ENCODE measurements at regions not wholly inside any gene's neighbourhood (a gene's known extent, or its start where the extent isn't known, plus 50 kb on each side); places are given as distances from the start of the nearest gene placed in this dataset.
"Not testable (repeated sequence)": the region's sequence is repeated elsewhere in the genome, so short reads cannot be mapped to it uniquely, and the experiment has no call there.

- DNase-seq = no peak
Observed at GRCh38 chr2:4915357-4915756, 776.8 kb upstream of the SOX11 start.

GRCh38 chr2:4916094-4916493 lies 776.1 kb upstream of the SOX11 start:
- DNase-seq = no peak

GRCh38 chr2:4930704-4931103 lies 761.5 kb upstream of the SOX11 start:
- DNase-seq = no peak

- no peak for DNase-seq
Observed at GRCh38 chr2:4931721-4932365, 760.3 kb upstream of the SOX11 start.

- not testable (repeated sequence) for DNase-seq
Observed at GRCh38 chr2:4935291-4935690, 756.9 kb upstream of the SOX11 start.

- DNase-seq = peak in 2 of 3 donors; percentile 16 to 60
Observed at GRCh38 chr2:4937550-4937949, 754.6 kb upstream of the SOX11 start.

- DNase-seq = no peak
Observed at GRCh38 chr2:4938206-4938605, 754.0 kb upstream of the SOX11 start.

- no peak for DNase-seq
Observed at GRCh38 chr2:4942441-4942840, 749.7 kb upstream of the SOX11 start.

GRCh38 chr2:4947911-4948310 lies 744.3 kb upstream of the SOX11 start:
- no peak for DNase-seq

- DNase-seq = no peak
Observed at GRCh38 chr2:4951368-4951767, 740.8 kb upstream of the SOX11 start.

GRCh38 chr2:4959219-4959618 lies 733.0 kb upstream of the SOX11 start:
- no peak for DNase-seq

GRCh38 chr2:4962419-4962818 lies 729.8 kb upstream of the SOX11 start:
- no peak for DNase-seq

GRCh38 chr2:4963106-4963505 lies 729.1 kb upstream of the SOX11 start:
- no peak for DNase-seq

- peak in 1 of 3 donors; percentile 6 for DNase-seq
Observed at GRCh38 chr2:4964001-4964540, 728.1 kb upstream of the SOX11 start.

GRCh38 chr2:4964579-4964978 lies 727.6 kb upstream of the SOX11 start:
- peak in 1 of 3 donors; percentile 30 for DNase-seq

GRCh38 chr2:4965556-4966320 lies 726.4 kb upstream of the SOX11 start:
- DNase-seq = no peak

GRCh38 chr2:4967206-4967605 lies 725.0 kb upstream of the SOX11 start:
- DNase-seq = no peak

- DNase-seq = no peak
Observed at GRCh38 chr2:4972472-4972871, 719.7 kb upstream of the SOX11 start.

GRCh38 chr2:4973354-4973753 lies 718.8 kb upstream of the SOX11 start:
- no peak for DNase-seq

- DNase-seq = no peak
Observed at GRCh38 chr2:4973973-4974372, 718.2 kb upstream of the SOX11 start.

GRCh38 chr2:4976407-4976806 lies 715.8 kb upstream of the SOX11 start:
- DNase-seq = no peak

- DNase-seq = peak in 1 of 3 donors; percentile 10
Observed at GRCh38 chr2:4979111-4979510, 713.1 kb upstream of the SOX11 start.

GRCh38 chr2:4980995-4981394 lies 711.2 kb upstream of the SOX11 start:
- DNase-seq = no peak
